GM23248 (cell line): ENCODE measurements at regions not wholly inside any gene's neighbourhood (a gene's known extent, or its start where the extent isn't known, plus 50 kb on each side); places are given as distances from the start of the nearest gene placed in this dataset.
A peak's percentile ranks its signal among the peaks of the same experiment; 100 is the strongest.

ENCODE experiments used
- DNase-seq: peaks from one replicate; pipeline ENCODE4 v3.0.0-alpha.2; 2015
- H2AFZ ChIP-seq: fragments of 200-600 bp; sonication (generic); 2 replicates; pipeline ENCODE4 v1.6.1; 2016; ENCODE audit warnings: antibody characterized with exemption
- H3F3A ChIP-seq: fragments of 200-600 bp; sonication (generic); 2 replicates; pipeline ENCODE4 v1.6.1; 2016; ENCODE audit warnings: mild to moderate bottlenecking, antibody characterized with exemption, mixed run types; ENCODE audit not compliant: insufficient read depth
- H3K27ac ChIP-seq: fragments of 200-600 bp; sonication (generic); 2 replicates; pipeline ENCODE4 v1.5.1; 2016; ENCODE audit warnings: mild to moderate bottlenecking
- H3K27me3 ChIP-seq: fragments of 200-600 bp; sonication (generic); replicated peaks from 2 replicates; pipeline ENCODE4 v1.6.1; 2016; ENCODE audit warnings: mild to moderate bottlenecking; ENCODE audit not compliant: insufficient read depth
- H3K36me3 ChIP-seq: fragments of 200-600 bp; sonication (generic); 2 replicates; pipeline ENCODE4 v1.6.1; 2016; ENCODE audit warnings: low read depth, mild to moderate bottlenecking
- H3K4me1 ChIP-seq: fragments of 200-600 bp; sonication (generic); 2 replicates; pipeline ENCODE4 v1.6.1; 2016; ENCODE audit warnings: mild to moderate bottlenecking; ENCODE audit not compliant: insufficient read depth
- H3K4me2 ChIP-seq: fragments of 200-600 bp; sonication (generic); one replicate; pipeline ENCODE4 v1.6.1; 2016; ENCODE audit warnings: mild to moderate bottlenecking; ENCODE audit not compliant: unreplicated experiment
- H3K4me3 ChIP-seq: fragments of 200-600 bp; sonication (generic); 2 replicates; pipeline ENCODE4 v1.5.1; 2016; ENCODE audit warnings: mild to moderate bottlenecking
- H3K79me2 ChIP-seq: fragments of 200-600 bp; sonication (generic); 2 replicates; pipeline ENCODE4 v1.6.1; 2016; ENCODE audit warnings: mild to moderate bottlenecking; ENCODE audit not compliant: insufficient read depth
- H3K9ac ChIP-seq: fragments of 200-600 bp; sonication (generic); 2 replicates; pipeline ENCODE4 v1.6.1; 2016; ENCODE audit warnings: mild to moderate bottlenecking
- H3K9me2 ChIP-seq: fragments of 200-600 bp; sonication (generic); 2 replicates; pipeline ENCODE4 v1.6.1; 2016; ENCODE audit warnings: mixed run types, mild to moderate bottlenecking, moderate library complexity; ENCODE audit not compliant: insufficient read depth
- H3K9me3 ChIP-seq: fragments of 200-600 bp; sonication (generic); one replicate; pipeline ENCODE4 v1.6.1; 2017; ENCODE audit warnings: low read depth
- H4K20me1 ChIP-seq: fragments of 200-600 bp; sonication (generic); 2 replicates; pipeline ENCODE4 v1.6.0; 2016; ENCODE audit not compliant: insufficient read depth
- EZH2 ChIP-seq: fragments of 200-600 bp; sonication (generic); IDR thresholded peaks from 2 replicates; pipeline ENCODE4 v1.6.1; 2018; ENCODE audit warnings: antibody characterized with exemption, mild to moderate bottlenecking; ENCODE audit not compliant: insufficient read depth, poor library complexity, severe bottlenecking
- EZH2phosphoT487 ChIP-seq: fragments of 200-600 bp; sonication (generic); IDR thresholded peaks from 2 replicates; pipeline ENCODE4 v1.6.1; 2018; ENCODE audit warnings: antibody characterized with exemption, moderate library complexity, mild to moderate bottlenecking, low read depth; ENCODE audit not compliant: insufficient read depth
- WGBS, 2 experiments: methylation state at CpG; one replicate each; pipeline ENCODE4 v1.1.6; 2015 to 2017; ENCODE audit warnings: low lambda C conversion rate in 2 of 2, low coverage in 1 of 2; ENCODE audit errors: missing lambda C conversion rate in 2 of 2; 5-methylcytosine and 5-hydroxymethylcytosine counted together
- in situ Hi-C: fragments of 300-500 bp; cut with MboI; formaldehyde crosslinking; loops from 2 replicates; pipeline ENCODE4 v1.15.0; 2020

DNA sequence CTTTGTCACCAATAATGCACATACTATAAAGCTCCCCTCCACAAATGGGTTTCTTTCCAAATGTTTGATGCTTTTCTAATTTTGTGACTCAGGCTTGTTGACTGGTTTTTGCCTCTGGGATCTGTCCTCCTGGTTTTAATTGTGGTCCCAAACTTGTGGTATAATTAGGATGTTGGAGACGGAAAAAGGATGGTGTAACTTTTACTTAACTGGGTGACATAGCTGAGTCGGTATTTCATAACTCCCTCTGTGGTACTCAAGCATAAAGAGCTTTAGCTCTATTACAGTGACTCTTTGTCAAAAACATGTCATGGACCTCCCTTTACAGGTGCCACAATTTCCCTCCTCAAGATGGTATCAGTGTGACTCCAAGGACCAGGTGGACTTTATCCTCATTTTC is 119.7 kb upstream of the RBPJ start:
- no peak overlapping the region for H3K27ac ChIP-seq
- in situ Hi-C loops: no loop called here
- no peaks in the 10 kb centered on the region for H4K20me1 ChIP-seq
- no peak for TF ChIP-seq EZH2
- no peak for TF ChIP-seq EZH2phosphoT487
- no peaks in the 10 kb centered on the region for H3K9me3 ChIP-seq
- no peaks in the 10 kb centered on the region for H3K9me2 ChIP-seq
- DNase-seq: peak; percentile 74
- no peak overlapping the region for H3K4me3 ChIP-seq
- H3K9ac ChIP-seq: no peak overlapping the region
- H2AFZ ChIP-seq: no peak overlapping the region
- no peaks in the 10 kb centered on the region for H3K36me3 ChIP-seq
- peaks cover 27% of the 10 kb centered on the region for H3K4me1 ChIP-seq
- H3K27me3 ChIP-seq: 0 out of 2 replicates have a peak, but pooled peaks cover 5% of the 10 kb centered on the region
- no peaks in the 10 kb centered on the region for H3K79me2 ChIP-seq
- no peak overlapping the region for H3K4me2 ChIP-seq
- H3F3A ChIP-seq: peaks cover 49% of the 10 kb centered on the region
- 5 to 6% methylated on average over 2 of the region's 2 CpGs for WGBS, 2 experiments

GRCh38 chr4:26204249-26204825 is 116.5 kb upstream of the RBPJ start:
- TF ChIP-seq EZH2phosphoT487 (no peak), EZH2 (no peak)
- no peak for DNase-seq
- H3K9me3 ChIP-seq: no peaks in the 10 kb centered on the region
- in situ Hi-C loops: no loop called here
- WGBS, 2 experiments: 81 to 84% methylated on average over 8 of the region's 8 CpGs
- peaks cover 22% of the 10 kb centered on the region for H3K4me1 ChIP-seq
- H3K27ac ChIP-seq: no peak overlapping the region
- H2AFZ ChIP-seq: no peak overlapping the region
- H3K4me2 ChIP-seq: no peak overlapping the region
- H3K27me3 ChIP-seq: peaks cover 30% of the 10 kb centered on the region
- H4K20me1 ChIP-seq: no peaks in the 10 kb centered on the region
- H3K79me2 ChIP-seq: no peaks in the 10 kb centered on the region
- no peak overlapping the region for H3K4me3 ChIP-seq
- no peaks in the 10 kb centered on the region for H3K9me2 ChIP-seq
- peaks cover 23% of the 10 kb centered on the region for H3F3A ChIP-seq
- no peaks in the 10 kb centered on the region for H3K36me3 ChIP-seq
- no peak overlapping the region for H3K9ac ChIP-seq

GRCh38 chr4:26204911-26205370 is 115.9 kb upstream of the RBPJ start:
- in situ Hi-C loops: no loop called here
- DNase-seq: no peak

GRCh38 chr4:26206339-26206738 is 114.5 kb upstream of the RBPJ start:
- Histone ChIP-seq H3K27ac (no peak overlapping the region), H3K27me3 (peaks cover 46% of the 10 kb centered on the region), H3K4me2 (peak overlapping the region; percentile 41), H3K9me3 (no peaks in the 10 kb centered on the region), H3K9ac (no peak overlapping the region), H3K4me1 (peaks cover 14% of the 10 kb centered on the region), H3K9me2 (no peaks in the 10 kb centered on the region), H2AFZ (no peak overlapping the region), H3K4me3 (no peak overlapping the region), H4K20me1 (no peaks in the 10 kb centered on the region), H3K36me3 (no peaks in the 10 kb centered on the region), H3K79me2 (no peaks in the 10 kb centered on the region), H3F3A (peaks cover 7% of the 10 kb centered on the region; the same call in 1 of the 2 replicates)
- in situ Hi-C loops: no loop called here
- TF ChIP-seq EZH2: no peak
- TF ChIP-seq EZH2phosphoT487: no peak
- 20% methylated on average over 2 of the region's 2 CpGs for WGBS, 2 experiments
- DNase-seq: peak; percentile 71

More at GRCh38 chr4:26204911-26205370, 115.9 kb upstream of the RBPJ start:
- Histone ChIP-seq H3K4me3 (no peak overlapping the region), H3K9me3 (no peaks in the 10 kb centered on the region), H3K4me2 (no peak overlapping the region), H3K36me3 (no peaks in the 10 kb centered on the region), H3K9me2 (no peaks in the 10 kb centered on the region), H2AFZ (no peak overlapping the region), H3F3A (peaks cover 17% of the 10 kb centered on the region), H3K27ac (no peak overlapping the region), H4K20me1 (no peaks in the 10 kb centered on the region), H3K27me3 (peaks cover 35% of the 10 kb centered on the region), H3K79me2 (no peaks in the 10 kb centered on the region), H3K4me1 (peaks cover 22% of the 10 kb centered on the region), H3K9ac (no peak overlapping the region)
- TF ChIP-seq EZH2 (no peak), EZH2phosphoT487 (no peak)
- 63 to 67% methylated on average over 7 of the region's 7 CpGs for WGBS, 2 experiments
